ENCODE measurements at regions not wholly inside any gene's neighbourhood (a gene's known extent, or its start where the extent isn't known, plus 50 kb on each side); places are given as distances from the start of the nearest gene placed in this dataset.

- Histone ChIP-seq H3K79me2 (ENCODE audit: control insufficient read depth, insufficient read depth, low read length) (no peaks in the 10 kb centered on the region), H3K9ac (ENCODE audit: control insufficient read depth, extremely low read depth, insufficient read depth, low read length) (no peak overlapping the region), H3K27ac (ENCODE audit: control insufficient read depth, insufficient read depth, low read length) (no peak overlapping the region), H3K4me3 (ENCODE audit: control insufficient read depth in 2 of 3, extremely low read depth in 1 of 3, insufficient read depth in 2 of 3, low read depth in 1 of 3, low read length in 3 of 3) (no peak overlapping the region), H3K36me3 (ENCODE audit: control insufficient read depth in 2 of 2, extremely low read depth in 1 of 2, insufficient read depth in 2 of 2, low read length in 2 of 2) (no peaks in the 10 kb centered on the region), H3K9me3 (ENCODE audit: control insufficient read depth, low read depth, low read length) (no peaks in the 10 kb centered on the region), H3K4me2 (ENCODE audit: control insufficient read depth, extremely low read depth, insufficient read depth, low read depth, low read length) (no peak overlapping the region), H4K20me1 (ENCODE audit: control insufficient read depth, extremely low read depth, insufficient read depth, low read length) (no peaks in the 10 kb centered on the region), H2AFZ (ENCODE audit: control insufficient read depth, low read length) (no peak overlapping the region), H3K9me1 (ENCODE audit: control insufficient read depth, extremely low read depth, insufficient read depth, low read length) (no peaks in the 10 kb centered on the region), H3K27me3 (ENCODE audit: control insufficient read depth, extremely low read depth, insufficient read depth, low read length) (no peaks in the 10 kb centered on the region), H3K4me1 (ENCODE audit: control insufficient read depth, extremely low read depth, insufficient read depth, low read length) (no peaks in the 10 kb centered on the region)
- no peak for FAIRE-seq
- dilution Hi-C loops (cut with MboI; ENCODE audit: extremely low pct_ligation_motif_present, low sequenced_read_pairs): no loop called here
- no peak for DNase-seq (ENCODE audit: low read depth, low spot score)
- TF ChIP-seq EZH2 (IDR thresholded peaks at IDR 0.05; ENCODE audit: low read length) (no peak), CTCF (optimal IDR thresholded peaks at IDR 0.05 in 1 of 3, IDR thresholded peaks at IDR 0.05 in 1 of 3, conservative IDR thresholded peaks at IDR 0.05 in 1 of 3; ENCODE audit: extremely low read depth in 1 of 3, insufficient read depth in 2 of 3, low read length in 3 of 3) (no peak)
These were observed 198.3 kb downstream of the LTN1 start for GRCh38 chr21:28794371-28794851.

DNA sequence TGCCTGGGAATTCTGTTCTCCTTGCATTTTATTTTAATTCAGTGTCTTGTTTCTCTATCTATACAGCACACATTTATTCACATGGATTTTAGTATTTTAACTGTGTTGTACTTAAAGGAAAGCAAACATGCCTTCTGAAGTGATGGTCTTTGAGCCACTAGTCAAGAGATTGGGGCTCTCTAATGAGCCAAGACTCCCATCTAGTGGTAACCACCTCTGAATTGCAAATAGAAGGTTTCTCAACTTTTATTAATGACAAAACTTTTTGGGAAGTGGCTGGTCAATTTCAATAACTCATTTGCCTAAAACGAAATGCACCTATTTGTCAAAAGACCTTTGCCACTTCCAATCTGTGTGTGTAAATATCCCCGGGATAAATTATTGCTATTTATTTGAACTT is 199.6 kb downstream of the LTN1 start:
- no peak for TF ChIP-seq EZH2 (IDR thresholded peaks at IDR 0.05; ENCODE audit: low read length)
- peak in 2 of 3 experiments; percentile 12 to 23 for TF ChIP-seq CTCF (optimal IDR thresholded peaks at IDR 0.05 in 1 of 3, IDR thresholded peaks at IDR 0.05 in 1 of 3, conservative IDR thresholded peaks at IDR 0.05 in 1 of 3; ENCODE audit: extremely low read depth in 1 of 3, insufficient read depth in 2 of 3, low read length in 3 of 3)
- Histone ChIP-seq H3K9ac (ENCODE audit: control insufficient read depth, extremely low read depth, insufficient read depth, low read length) (no peak overlapping the region), H3K9me3 (ENCODE audit: control insufficient read depth, low read depth, low read length) (no peaks in the 10 kb centered on the region), H3K36me3 (ENCODE audit: control insufficient read depth in 2 of 2, extremely low read depth in 1 of 2, insufficient read depth in 2 of 2, low read length in 2 of 2) (no peaks in the 10 kb centered on the region), H4K20me1 (ENCODE audit: control insufficient read depth, extremely low read depth, insufficient read depth, low read length) (no peaks in the 10 kb centered on the region), H3K9me1 (ENCODE audit: control insufficient read depth, extremely low read depth, insufficient read depth, low read length) (no peaks in the 10 kb centered on the region), H3K27ac (ENCODE audit: control insufficient read depth, insufficient read depth, low read length) (no peak overlapping the region), H3K4me2 (ENCODE audit: control insufficient read depth, extremely low read depth, insufficient read depth, low read depth, low read length) (no peak overlapping the region), H3K4me3 (ENCODE audit: control insufficient read depth in 2 of 3, extremely low read depth in 1 of 3, insufficient read depth in 2 of 3, low read depth in 1 of 3, low read length in 3 of 3) (no peak overlapping the region), H3K27me3 (ENCODE audit: control insufficient read depth, extremely low read depth, insufficient read depth, low read length) (no peaks in the 10 kb centered on the region), H3K79me2 (ENCODE audit: control insufficient read depth, insufficient read depth, low read length) (no peaks in the 10 kb centered on the region), H3K4me1 (ENCODE audit: control insufficient read depth, extremely low read depth, insufficient read depth, low read length) (no peaks in the 10 kb centered on the region), H2AFZ (ENCODE audit: control insufficient read depth, low read length) (no peak overlapping the region)
- dilution Hi-C loops (cut with MboI; ENCODE audit: extremely low pct_ligation_motif_present, low sequenced_read_pairs): no loop called here
- FAIRE-seq (no peak), DNase-seq (ENCODE audit: low read depth, low spot score) (no peak)
